ACC112 (cell line): ENCODE measurements at regions not wholly inside any gene's neighbourhood (a gene's known extent, or its start where the extent isn't known, plus 50 kb on each side); places are given as distances from the start of the nearest gene placed in this dataset.

Source experiments
- H2AFZ ChIP-seq: fragments of 200-600 bp; sonication (generic); one replicate; pipeline ENCODE4 v1.6.0; 2017; ENCODE audit warnings: antibody characterized with exemption, low read length; ENCODE audit not compliant: unreplicated experiment
- H3K27ac ChIP-seq: fragments of 200-600 bp; sonication (generic); 2 replicates; pipeline ENCODE4 v1.5.1; 2014; ENCODE audit warnings: low read depth, mild to moderate bottlenecking, antibody characterized with exemption, low read length, moderate library complexity
- H3K27me3 ChIP-seq: fragments of 200-600 bp; sonication (generic); 2 replicates; pipeline ENCODE4 v1.6.1; 2014; ENCODE audit warnings: mild to moderate bottlenecking, antibody characterized with exemption, low read length, moderate library complexity, mixed read lengths; ENCODE audit not compliant: insufficient read depth
- H3K36me3 ChIP-seq: fragments of 200-600 bp; sonication (generic); 2 replicates; pipeline ENCODE4 v1.6.1; 2016; ENCODE audit warnings: mild to moderate bottlenecking, antibody characterized with exemption, low read length, moderate library complexity, mixed read lengths; ENCODE audit not compliant: insufficient read depth
- H3K4me1 ChIP-seq: fragments of 200-600 bp; sonication (generic); one replicate; pipeline ENCODE4 v1.6.1; 2016; ENCODE audit warnings: low read length, mixed read lengths; ENCODE audit not compliant: insufficient read depth, unreplicated experiment, control insufficient read depth
- H3K4me3 ChIP-seq: fragments of 200-600 bp; sonication (generic); 2 replicates; pipeline ENCODE4 v1.5.1; 2014; ENCODE audit warnings: mild to moderate bottlenecking, low read depth, low read length
- H3K79me2 ChIP-seq: fragments of 200-600 bp; sonication (generic); one replicate; pipeline ENCODE4 v1.6.0; 2016; ENCODE audit warnings: low read length; ENCODE audit not compliant: control insufficient read depth, unreplicated experiment, insufficient read depth

DNA sequence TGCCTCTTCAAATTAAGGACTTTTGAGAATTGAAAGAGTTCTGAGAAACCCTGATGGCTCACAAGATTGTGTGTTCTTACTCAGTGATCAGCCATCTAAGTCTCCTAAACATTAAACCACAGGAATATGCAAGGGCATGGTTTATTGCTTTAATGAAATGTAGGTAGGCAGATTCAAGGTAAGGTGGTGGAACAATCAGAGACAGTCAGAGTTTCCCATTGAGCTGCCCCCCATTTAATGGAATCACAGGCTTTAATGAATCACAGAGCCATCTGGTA lies 107.8 kb upstream of the LRATD1 start:
- Histone ChIP-seq H3K27me3 (no peaks in the 10 kb centered on the region), H3K79me2 (no peaks in the 10 kb centered on the region), H3K36me3 (no peaks in the 10 kb centered on the region), H3K4me1 (no peaks in the 10 kb centered on the region), H3K27ac (no peak overlapping the region), H2AFZ (no peak overlapping the region), H3K4me3 (no peak overlapping the region)

GRCh38 chr2:14530506-14530905 lies 102.0 kb upstream of the LRATD1 start:
- no peaks in the 10 kb centered on the region for H3K27me3 ChIP-seq
- H3K4me3 ChIP-seq: no peak overlapping the region
- H3K36me3 ChIP-seq: no peaks in the 10 kb centered on the region
- no peaks in the 10 kb centered on the region for H3K4me1 ChIP-seq
- H3K27ac ChIP-seq: no peak overlapping the region
- no peak overlapping the region for H2AFZ ChIP-seq
- H3K79me2 ChIP-seq: no peaks in the 10 kb centered on the region

GRCh38 chr2:14533131-14533757 lies 99.3 kb upstream of the LRATD1 start:
- no peak overlapping the region for H2AFZ ChIP-seq
- H3K27ac ChIP-seq: no peak overlapping the region
- no peaks in the 10 kb centered on the region for H3K4me1 ChIP-seq
- H3K36me3 ChIP-seq: no peaks in the 10 kb centered on the region
- H3K27me3 ChIP-seq: no peaks in the 10 kb centered on the region
- H3K4me3 ChIP-seq: no peak overlapping the region
- no peaks in the 10 kb centered on the region for H3K79me2 ChIP-seq

DNA sequence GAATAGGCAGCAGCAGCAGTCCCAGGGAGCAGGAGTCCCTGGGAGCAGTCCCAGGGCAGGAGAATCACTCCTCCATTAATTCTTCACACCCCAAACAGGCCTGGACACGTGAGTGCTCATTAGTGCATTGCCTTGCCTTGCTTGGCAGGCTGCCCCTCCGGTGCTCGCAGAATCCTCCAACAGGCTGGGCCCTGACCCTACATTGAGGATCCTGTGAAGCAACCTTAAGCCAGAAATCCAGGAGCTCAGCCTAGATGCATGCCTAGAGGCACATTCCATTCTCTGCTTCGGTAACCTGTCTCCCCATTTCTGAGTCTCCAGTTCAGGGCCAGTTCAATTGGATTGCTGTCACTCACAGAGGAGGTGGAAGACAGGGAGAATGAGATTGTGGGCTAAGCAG lies 97.4 kb upstream of the LRATD1 start:
- Histone ChIP-seq H3K27me3 (no peaks in the 10 kb centered on the region), H2AFZ (no peak overlapping the region), H3K79me2 (no peaks in the 10 kb centered on the region), H3K4me1 (no peaks in the 10 kb centered on the region), H3K27ac (no peak overlapping the region), H3K4me3 (no peak overlapping the region), H3K36me3 (no peaks in the 10 kb centered on the region)

- Histone ChIP-seq H2AFZ (no peak overlapping the region), H3K4me1 (no peaks in the 10 kb centered on the region), H3K79me2 (no peaks in the 10 kb centered on the region), H3K27ac (no peak overlapping the region), H3K4me3 (no peak overlapping the region), H3K27me3 (no peaks in the 10 kb centered on the region), H3K36me3 (no peaks in the 10 kb centered on the region)
These were observed 95.5 kb upstream of the LRATD1 start for GRCh38 chr2:14536976-14537375.

DNA sequence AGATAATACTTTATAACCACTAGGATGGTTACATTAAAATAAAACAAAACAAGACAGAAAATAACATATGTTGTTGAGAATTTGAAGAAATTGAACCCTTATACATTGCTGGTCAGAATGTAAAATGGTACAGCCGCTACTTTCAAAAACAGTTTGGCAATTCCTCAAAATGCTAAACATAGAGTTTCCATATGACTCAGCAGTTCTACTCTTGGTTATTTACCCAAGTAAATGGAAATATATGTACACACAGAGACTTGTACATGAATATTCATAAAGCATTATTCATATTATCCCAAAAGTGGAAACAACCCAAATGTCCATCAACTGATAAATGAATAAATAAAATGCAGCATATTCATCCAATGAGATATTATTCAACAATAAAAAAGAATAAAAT lies 92.5 kb upstream of the LRATD1 start:
- Histone ChIP-seq H3K27ac (no peak overlapping the region), H3K27me3 (no peaks in the 10 kb centered on the region), H3K4me3 (no peak overlapping the region), H3K36me3 (no peaks in the 10 kb centered on the region), H3K4me1 (no peaks in the 10 kb centered on the region), H3K79me2 (no peaks in the 10 kb centered on the region), H2AFZ (no peak overlapping the region)

GRCh38 chr2:14543284-14543683 lies 89.2 kb upstream of the LRATD1 start:
- no peaks in the 10 kb centered on the region for H3K4me1 ChIP-seq
- H3K36me3 ChIP-seq: no peaks in the 10 kb centered on the region
- H3K4me3 ChIP-seq: no peak overlapping the region
- H3K79me2 ChIP-seq: no peaks in the 10 kb centered on the region
- H2AFZ ChIP-seq: no peak overlapping the region
- H3K27ac ChIP-seq: no peak overlapping the region
- no peaks in the 10 kb centered on the region for H3K27me3 ChIP-seq

GRCh38 chr2:14544247-14544646 lies 88.3 kb upstream of the LRATD1 start:
- Histone ChIP-seq H3K4me1 (no peaks in the 10 kb centered on the region), H3K79me2 (no peaks in the 10 kb centered on the region), H2AFZ (no peak overlapping the region), H3K27me3 (no peaks in the 10 kb centered on the region), H3K4me3 (no peak overlapping the region), H3K27ac (no peak overlapping the region), H3K36me3 (no peaks in the 10 kb centered on the region)

- H2AFZ ChIP-seq: no peak overlapping the region
- no peak overlapping the region for H3K4me3 ChIP-seq
- no peaks in the 10 kb centered on the region for H3K4me1 ChIP-seq
- H3K79me2 ChIP-seq: no peaks in the 10 kb centered on the region
- no peaks in the 10 kb centered on the region for H3K27me3 ChIP-seq
- no peak overlapping the region for H3K27ac ChIP-seq
- H3K36me3 ChIP-seq: no peaks in the 10 kb centered on the region
These were observed 84.7 kb upstream of the LRATD1 start for GRCh38 chr2:14547830-14548229.

- H3K4me1 ChIP-seq: no peaks in the 10 kb centered on the region
These were observed 81.9 kb upstream of the LRATD1 start for GRCh38 chr2:14550658-14551057.

GRCh38 chr2:14551069-14551468 lies 81.4 kb upstream of the LRATD1 start:
- Histone ChIP-seq H3K36me3 (no peaks in the 10 kb centered on the region), H2AFZ (no peak overlapping the region), H3K79me2 (no peaks in the 10 kb centered on the region), H3K4me3 (no peak overlapping the region), H3K4me1 (no peaks in the 10 kb centered on the region), H3K27me3 (no peaks in the 10 kb centered on the region), H3K27ac (no peak overlapping the region)

More at GRCh38 chr2:14550658-14551057, 81.9 kb upstream of the LRATD1 start:
- no peak overlapping the region for H2AFZ ChIP-seq
- no peak overlapping the region for H3K27ac ChIP-seq
- H3K79me2 ChIP-seq: no peaks in the 10 kb centered on the region
- H3K36me3 ChIP-seq: no peaks in the 10 kb centered on the region
- no peak overlapping the region for H3K4me3 ChIP-seq
- no peaks in the 10 kb centered on the region for H3K27me3 ChIP-seq
